OCI-LY3 (cell line): ENCODE measurements at regions not wholly inside any gene's neighbourhood (a gene's known extent, or its start where the extent isn't known, plus 50 kb on each side); places are given as distances from the start of the nearest gene placed in this dataset.

Source experiments
- CTCF ChIP-seq: fragments of 200-600, 300-600 bp; sonication (generic); IDR thresholded peaks from 2 replicates; pipeline ENCODE4 v1.5.1; 2014; ENCODE audit warnings: antibody characterized with exemption, low read length, low read depth
- EZH2phosphoT487 ChIP-seq: fragments of 200-600 bp; shearing (Covaris generic); IDR thresholded peaks from 2 replicates; pipeline ENCODE4 v1.6.1; 2018; ENCODE audit warnings: antibody characterized with exemption, mixed run types, low read depth

GRCh38 chr6:153832543-153832942 is 206.5 kb upstream of the OPRM1 start:
- TF ChIP-seq CTCF (no peak), EZH2phosphoT487 (no peak)
